ENCODE measurements at regions not wholly inside any gene's neighbourhood (a gene's known extent, or its start where the extent isn't known, plus 50 kb on each side); places are given as distances from the start of the nearest gene placed in this dataset.

DNA sequence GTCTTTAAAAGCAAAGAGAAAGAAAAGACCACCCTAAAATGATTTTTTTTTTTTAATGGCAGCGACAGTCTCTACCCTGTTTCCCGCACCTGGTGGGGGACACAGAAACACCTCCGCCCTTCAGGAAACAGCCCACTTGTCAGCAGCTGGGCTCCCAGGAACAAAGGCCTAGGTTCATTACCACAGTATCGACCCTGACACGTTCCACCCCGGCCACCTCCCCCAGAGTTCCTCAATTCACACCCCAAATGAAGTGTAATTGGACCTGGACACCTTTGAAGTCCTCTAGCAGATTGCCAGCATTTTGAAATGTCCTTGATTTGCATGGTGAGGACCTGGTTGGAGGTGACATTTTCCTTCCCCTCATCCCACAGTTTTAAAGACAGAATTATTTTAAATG is 175.0 kb upstream of the BCOR start:
- TF ChIP-seq EZH2phosphoT487 (conservative IDR thresholded peaks at IDR 0.05; ENCODE audit: low read length) = no peak
- TF ChIP-seq, protein P1, sequence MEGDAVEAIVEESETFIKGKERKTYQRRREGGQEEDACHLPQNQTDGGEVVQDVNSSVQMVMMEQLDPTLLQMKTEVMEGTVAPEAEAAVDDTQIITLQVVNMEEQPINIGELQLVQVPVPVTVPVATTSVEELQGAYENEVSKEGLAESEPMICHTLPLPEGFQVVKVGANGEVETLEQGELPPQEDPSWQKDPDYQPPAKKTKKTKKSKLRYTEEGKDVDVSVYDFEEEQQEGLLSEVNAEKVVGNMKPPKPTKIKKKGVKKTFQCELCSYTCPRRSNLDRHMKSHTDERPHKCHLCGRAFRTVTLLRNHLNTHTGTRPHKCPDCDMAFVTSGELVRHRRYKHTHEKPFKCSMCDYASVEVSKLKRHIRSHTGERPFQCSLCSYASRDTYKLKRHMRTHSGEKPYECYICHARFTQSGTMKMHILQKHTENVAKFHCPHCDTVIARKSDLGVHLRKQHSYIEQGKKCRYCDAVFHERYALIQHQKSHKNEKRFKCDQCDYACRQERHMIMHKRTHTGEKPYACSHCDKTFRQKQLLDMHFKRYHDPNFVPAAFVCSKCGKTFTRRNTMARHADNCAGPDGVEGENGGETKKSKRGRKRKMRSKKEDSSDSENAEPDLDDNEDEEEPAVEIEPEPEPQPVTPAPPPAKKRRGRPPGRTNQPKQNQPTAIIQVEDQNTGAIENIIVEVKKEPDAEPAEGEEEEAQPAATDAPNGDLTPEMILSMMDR (IDR thresholded peaks at IDR 0.05; ENCODE audit: insufficient read depth, low read length, poor library complexity, severe bottlenecking) = no peak
- H3K79me2 ChIP-seq (ENCODE audit: insufficient read depth, low read length) = no peaks in the 10 kb centered on the region
- no peaks in the 10 kb centered on the region for H4K20me1 ChIP-seq (ENCODE audit: low read depth, low read length)
- H3K9me3 ChIP-seq (ENCODE audit: insufficient read depth, low read length) = no peaks in the 10 kb centered on the region
- no peak overlapping the region for H3K27ac ChIP-seq (ENCODE audit: low read depth, low read length)
- no peaks in the 10 kb centered on the region for H3K9me2 ChIP-seq (replicated peaks; ENCODE audit: insufficient read depth, low read length)
- no peak overlapping the region for H3K4me3 ChIP-seq (ENCODE audit: insufficient read depth, low read length, poor library complexity, severe bottlenecking)
- no peak overlapping the region for H2AFZ ChIP-seq (ENCODE audit: low read depth, low read length, severe bottlenecking)
- H3K27me3 ChIP-seq (ENCODE audit: low read length) = no peaks in the 10 kb centered on the region
- H3K4me2 ChIP-seq (ENCODE audit: low read depth, low read length, poor library complexity, severe bottlenecking) = no peak overlapping the region
- no peaks in the 10 kb centered on the region for H3K36me3 ChIP-seq (ENCODE audit: low read length)
- no peaks in the 10 kb centered on the region for H3F3A ChIP-seq (ENCODE audit: insufficient read depth)
- H3K9ac ChIP-seq (ENCODE audit: low read length) = no peak overlapping the region

DNA sequence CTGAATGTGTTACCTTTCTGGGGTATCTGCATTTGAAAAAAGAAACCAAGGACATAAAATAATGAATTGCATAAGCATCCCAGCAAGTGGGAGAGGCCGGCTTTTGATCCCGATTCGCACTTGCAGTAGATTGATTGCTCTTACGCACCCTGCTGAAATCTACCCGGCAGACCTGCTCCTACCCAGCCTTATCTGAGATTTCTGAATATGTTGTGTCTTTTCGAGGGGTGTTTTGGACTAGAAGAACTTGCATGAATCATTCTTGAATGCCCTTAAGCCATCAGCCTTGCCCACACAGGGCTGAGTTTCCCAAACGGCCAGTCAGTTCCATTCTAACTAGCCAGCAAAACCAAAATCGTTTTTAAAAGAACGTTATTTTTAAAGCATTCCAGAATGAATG is 174.4 kb upstream of the BCOR start:
- Histone ChIP-seq H4K20me1 (ENCODE audit: low read depth, low read length) (no peaks in the 10 kb centered on the region), H3K27ac (ENCODE audit: low read depth, low read length) (no peak overlapping the region), H3K79me2 (ENCODE audit: insufficient read depth, low read length) (no peaks in the 10 kb centered on the region), H3K9me2 (replicated peaks; ENCODE audit: insufficient read depth, low read length) (no peaks in the 10 kb centered on the region), H3K4me2 (ENCODE audit: low read depth, low read length, poor library complexity, severe bottlenecking) (no peak overlapping the region), H3F3A (ENCODE audit: insufficient read depth) (no peaks in the 10 kb centered on the region), H3K9me3 (ENCODE audit: insufficient read depth, low read length) (no peaks in the 10 kb centered on the region), H3K4me3 (ENCODE audit: insufficient read depth, low read length, poor library complexity, severe bottlenecking) (no peak overlapping the region), H2AFZ (ENCODE audit: low read depth, low read length, severe bottlenecking) (no peak overlapping the region), H3K9ac (ENCODE audit: low read length) (no peak overlapping the region), H3K27me3 (ENCODE audit: low read length) (no peaks in the 10 kb centered on the region), H3K36me3 (ENCODE audit: low read length) (no peaks in the 10 kb centered on the region)
- TF ChIP-seq EZH2phosphoT487 (conservative IDR thresholded peaks at IDR 0.05; ENCODE audit: low read length) = no peak
- TF ChIP-seq, protein P1 (IDR thresholded peaks at IDR 0.05; ENCODE audit: insufficient read depth, low read length, poor library complexity, severe bottlenecking) = no peak

DNA sequence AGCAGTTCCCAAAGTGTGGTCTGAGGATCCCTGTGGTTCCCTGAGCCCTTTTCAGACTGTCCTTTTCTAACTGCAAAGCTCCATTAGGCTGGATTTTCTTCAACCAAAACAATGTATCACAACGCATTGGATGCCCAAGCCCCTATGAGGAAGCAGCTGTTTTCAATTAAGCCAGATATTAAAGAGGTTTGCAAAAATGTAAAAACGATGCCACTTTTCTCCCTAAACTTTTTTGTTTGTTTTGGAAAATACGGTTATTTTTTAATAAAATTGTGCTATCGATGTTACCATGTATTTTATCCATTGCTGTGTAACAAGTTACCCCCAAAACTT is 170.4 kb upstream of the BCOR start:
- Histone ChIP-seq H3K9me3 (ENCODE audit: insufficient read depth, low read length) (no peaks in the 10 kb centered on the region), H3K9ac (ENCODE audit: low read length) (no peak overlapping the region), H3K79me2 (ENCODE audit: insufficient read depth, low read length) (no peaks in the 10 kb centered on the region), H4K20me1 (ENCODE audit: low read depth, low read length) (no peaks in the 10 kb centered on the region), H2AFZ (ENCODE audit: low read depth, low read length, severe bottlenecking) (no peak overlapping the region), H3F3A (ENCODE audit: insufficient read depth) (no peaks in the 10 kb centered on the region), H3K27ac (ENCODE audit: low read depth, low read length) (no peak overlapping the region), H3K4me3 (ENCODE audit: insufficient read depth, low read length, poor library complexity, severe bottlenecking) (no peak overlapping the region), H3K27me3 (ENCODE audit: low read length) (no peaks in the 10 kb centered on the region), H3K9me2 (replicated peaks; ENCODE audit: insufficient read depth, low read length) (no peaks in the 10 kb centered on the region), H3K4me2 (ENCODE audit: low read depth, low read length, poor library complexity, severe bottlenecking) (no peak overlapping the region), H3K36me3 (ENCODE audit: low read length) (no peaks in the 10 kb centered on the region)
- TF ChIP-seq, protein P1 (IDR thresholded peaks at IDR 0.05; ENCODE audit: insufficient read depth, low read length, poor library complexity, severe bottlenecking) = no peak
- no peak for TF ChIP-seq EZH2phosphoT487 (conservative IDR thresholded peaks at IDR 0.05; ENCODE audit: low read length)

Measured in SU-DHL-6 (cell line).